ENCODE measurements at regions not wholly inside any gene's neighbourhood (a gene's known extent, or its start where the extent isn't known, plus 50 kb on each side); places are given as distances from the start of the nearest gene placed in this dataset.
"Not testable (repeated sequence)": the region's sequence is repeated elsewhere in the genome, so short reads cannot be mapped to it uniquely, and the experiment has no call there.

DNA sequence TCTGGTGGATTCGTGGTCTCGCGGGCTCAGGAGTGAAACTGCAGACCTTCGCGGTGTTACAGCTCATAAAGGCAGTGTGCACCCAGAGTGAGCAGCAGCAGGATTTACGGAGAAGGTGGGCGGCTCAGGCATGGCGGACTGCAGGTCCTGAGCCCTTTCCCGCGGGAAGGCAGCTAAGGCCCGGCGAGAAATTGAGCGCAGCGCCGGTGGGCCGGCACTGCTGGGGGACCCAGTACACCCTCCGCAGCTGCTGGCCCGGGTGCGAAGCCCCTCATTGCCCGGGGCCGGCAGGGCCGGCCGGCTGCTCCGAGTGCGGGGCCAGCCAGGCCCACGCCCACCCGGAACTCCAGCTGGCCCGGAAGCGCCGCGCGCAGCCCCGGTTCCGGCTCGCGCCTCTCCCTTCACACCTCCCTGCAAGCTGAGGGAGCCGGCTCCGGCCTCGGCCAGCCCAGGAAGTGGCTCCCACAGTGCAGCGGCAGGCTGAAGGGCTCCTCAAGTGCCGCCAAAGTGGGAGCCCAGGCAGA, 1456.2 kb upstream of the GBE1 start:
- H3K27me3 ChIP-seq (ENCODE audit: control insufficient read depth, insufficient read depth, low read length); H3K27ac ChIP-seq (ENCODE audit: low read length); H3K9me3 ChIP-seq (ENCODE audit: control insufficient read depth, low read depth, low read length); DNase-seq; H3K4me1 ChIP-seq (ENCODE audit: control insufficient read depth, insufficient read depth, low read length); H3K36me3 ChIP-seq (ENCODE audit: control insufficient read depth, insufficient read depth, low read length); H3K4me3 ChIP-seq (ENCODE audit: low read length): not testable (repeated sequence)
- no CpG with 5 or more reads among the region's 41 CpGs for WGBS (ENCODE audit: insufficient coverage, low lambda C conversion rate)

DNA sequence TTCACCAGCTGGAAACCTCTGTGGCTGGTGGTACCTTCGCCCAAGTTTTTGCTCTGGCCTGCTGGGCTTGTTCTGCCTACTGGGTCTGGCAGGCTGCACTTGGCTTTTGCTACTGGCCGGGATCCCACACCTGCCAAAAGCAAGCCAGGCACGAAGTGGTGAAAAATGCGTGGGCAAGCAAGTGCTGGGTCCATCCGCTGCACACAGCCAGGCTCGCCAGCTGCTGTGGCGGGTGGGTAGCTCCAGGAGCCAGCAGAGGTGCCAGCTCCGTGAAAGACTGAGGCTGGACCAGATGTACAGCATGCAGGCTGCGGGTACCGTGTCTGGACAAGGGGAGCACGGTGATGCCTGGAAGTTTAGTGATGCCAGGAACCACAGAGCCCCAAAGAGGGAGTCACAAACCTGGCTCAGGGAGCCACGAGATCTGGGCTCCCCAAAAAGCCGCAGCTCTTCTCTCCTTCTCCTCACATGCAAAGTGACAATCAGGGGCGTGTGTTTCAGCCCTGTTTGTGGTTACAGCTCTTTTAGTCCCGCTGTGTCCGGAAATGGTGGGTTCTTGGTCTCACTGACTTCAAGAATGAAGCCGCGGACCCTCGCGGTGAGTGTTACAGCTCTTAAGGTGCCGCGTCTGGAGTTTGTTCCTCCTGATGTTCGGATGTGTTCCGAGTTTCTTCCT, 1455.6 kb upstream of the GBE1 start:
- H3K4me3 ChIP-seq (ENCODE audit: low read length), result no peak overlapping the region
- no peaks in the 10 kb centered on the region for H3K9me3 ChIP-seq (ENCODE audit: control insufficient read depth, low read depth, low read length)
- no peak overlapping the region for H3K27ac ChIP-seq (ENCODE audit: low read length)
- WGBS (ENCODE audit: insufficient coverage, low lambda C conversion rate), result no CpG with 5 or more reads among the region's 24 CpGs
- H3K36me3 ChIP-seq (ENCODE audit: control insufficient read depth, insufficient read depth, low read length), result no peaks in the 10 kb centered on the region
- no peaks in the 10 kb centered on the region for H3K27me3 ChIP-seq (ENCODE audit: control insufficient read depth, insufficient read depth, low read length)
- H3K4me1 ChIP-seq (ENCODE audit: control insufficient read depth, insufficient read depth, low read length), result no peaks in the 10 kb centered on the region
- DNase-seq, result no peak

DNA sequence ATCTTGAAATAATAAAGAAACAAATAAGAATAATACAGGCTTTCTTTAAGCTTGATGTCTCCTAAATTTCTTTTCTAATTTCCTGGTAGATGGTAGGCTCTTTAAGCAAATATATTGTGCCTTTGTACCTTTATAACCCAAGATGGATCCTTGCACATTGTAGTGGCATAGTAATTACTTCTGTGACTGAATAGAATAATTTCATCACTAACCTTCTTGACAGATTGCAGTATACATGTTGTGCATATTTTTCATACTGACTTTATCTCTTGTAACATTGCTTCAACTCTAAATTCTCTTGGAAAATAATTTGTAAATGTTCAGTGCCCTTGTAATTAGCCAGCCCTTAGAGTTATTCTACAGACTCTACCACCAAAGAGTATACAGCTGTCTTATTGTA, 1433.8 kb upstream of the GBE1 start:
- H3K9me3 ChIP-seq (ENCODE audit: control insufficient read depth, low read depth, low read length), result no peaks in the 10 kb centered on the region
- H3K27me3 ChIP-seq (ENCODE audit: control insufficient read depth, insufficient read depth, low read length), result no peaks in the 10 kb centered on the region
- no peak for DNase-seq
- no peaks in the 10 kb centered on the region for H3K36me3 ChIP-seq (ENCODE audit: control insufficient read depth, insufficient read depth, low read length)
- no peaks in the 10 kb centered on the region for H3K4me1 ChIP-seq (ENCODE audit: control insufficient read depth, insufficient read depth, low read length)
- no peak overlapping the region for H3K4me3 ChIP-seq (ENCODE audit: low read length)
- H3K27ac ChIP-seq (ENCODE audit: low read length), result no peak overlapping the region

DNA sequence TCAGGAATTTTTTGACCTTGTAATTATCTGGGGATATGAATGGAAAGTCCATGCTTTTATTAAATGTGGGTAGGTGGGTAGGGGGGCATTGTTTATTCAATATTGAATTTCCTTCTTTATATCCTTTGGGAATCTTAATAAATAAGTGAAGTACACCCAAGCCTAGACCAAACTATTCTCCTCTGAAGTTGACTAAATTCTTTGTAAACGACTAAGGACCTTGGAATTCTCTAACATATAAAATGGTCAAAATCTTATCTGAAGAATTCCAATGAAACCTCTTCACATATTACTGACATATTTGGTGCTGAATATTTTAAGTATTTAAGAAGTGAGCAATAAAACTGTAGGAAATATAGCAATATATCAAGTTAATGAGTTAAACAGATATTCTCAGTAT, 1432.1 kb upstream of the GBE1 start:
- WGBS (ENCODE audit: insufficient coverage, low lambda C conversion rate), result 100% methylated on average over 1 of the region's 1 CpG
- no peaks in the 10 kb centered on the region for H3K4me1 ChIP-seq (ENCODE audit: control insufficient read depth, insufficient read depth, low read length)
- no peak overlapping the region for H3K4me3 ChIP-seq (ENCODE audit: low read length)
- H3K27me3 ChIP-seq (ENCODE audit: control insufficient read depth, insufficient read depth, low read length), result no peaks in the 10 kb centered on the region
- no peak overlapping the region for H3K27ac ChIP-seq (ENCODE audit: low read length)
- no peaks in the 10 kb centered on the region for H3K36me3 ChIP-seq (ENCODE audit: control insufficient read depth, insufficient read depth, low read length)
- H3K9me3 ChIP-seq (ENCODE audit: control insufficient read depth, low read depth, low read length), result no peaks in the 10 kb centered on the region
- DNase-seq, result no peak

DNA sequence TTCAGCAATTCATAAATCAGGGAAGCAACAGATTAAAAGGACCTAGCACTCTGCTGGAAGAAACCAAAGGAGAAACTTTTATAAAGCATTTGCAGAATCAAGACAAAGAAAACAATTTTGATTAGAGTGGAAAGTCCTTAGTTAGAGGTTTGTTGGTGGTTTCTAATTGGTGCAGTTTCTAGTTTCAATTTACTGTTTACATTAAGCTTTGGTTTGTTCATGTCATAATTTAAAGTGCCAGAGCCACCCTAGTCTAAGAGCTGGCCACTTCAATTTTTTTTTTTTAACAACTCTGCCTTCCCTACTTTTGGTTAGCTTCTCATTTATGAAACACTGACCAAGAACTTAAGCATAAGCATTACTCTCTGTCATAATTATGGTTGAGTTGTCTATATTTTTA, 1428.2 kb upstream of the GBE1 start:
- H3K4me3 ChIP-seq (ENCODE audit: low read length), result no peak overlapping the region
- H3K9me3 ChIP-seq (ENCODE audit: control insufficient read depth, low read depth, low read length), result no peaks in the 10 kb centered on the region
- no peaks in the 10 kb centered on the region for H3K4me1 ChIP-seq (ENCODE audit: control insufficient read depth, insufficient read depth, low read length)
- H3K27ac ChIP-seq (ENCODE audit: low read length), result no peak overlapping the region
- no peaks in the 10 kb centered on the region for H3K36me3 ChIP-seq (ENCODE audit: control insufficient read depth, insufficient read depth, low read length)
- no peaks in the 10 kb centered on the region for H3K27me3 ChIP-seq (ENCODE audit: control insufficient read depth, insufficient read depth, low read length)
- DNase-seq, result no peak

DNA sequence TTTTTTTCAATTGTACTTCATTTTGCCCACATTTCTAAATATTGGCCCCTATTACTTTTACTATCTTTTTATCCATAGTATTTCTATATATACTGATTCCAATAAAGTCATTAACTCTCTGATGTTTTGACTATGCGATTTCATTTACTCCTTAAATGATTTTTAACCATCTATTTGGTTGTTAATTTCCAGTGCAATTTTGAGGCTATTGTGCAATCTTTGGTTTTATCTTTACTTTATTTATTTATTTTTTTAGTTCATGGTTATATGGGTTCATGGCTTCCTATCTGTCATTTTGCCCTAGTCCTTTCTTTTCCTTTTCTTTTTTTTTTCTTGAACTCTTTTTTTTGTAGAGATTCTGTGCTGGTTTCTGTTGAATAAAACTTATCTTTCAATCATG, 1408.0 kb upstream of the GBE1 start:
- no peak for DNase-seq
- no peak overlapping the region for H3K27ac ChIP-seq (ENCODE audit: low read length)
- no peaks in the 10 kb centered on the region for H3K4me1 ChIP-seq (ENCODE audit: control insufficient read depth, insufficient read depth, low read length)
- no peaks in the 10 kb centered on the region for H3K27me3 ChIP-seq (ENCODE audit: control insufficient read depth, insufficient read depth, low read length)
- H3K9me3 ChIP-seq (ENCODE audit: control insufficient read depth, low read depth, low read length), result no peaks in the 10 kb centered on the region
- H3K4me3 ChIP-seq (ENCODE audit: low read length), result no peak overlapping the region
- WGBS (ENCODE audit: insufficient coverage, low lambda C conversion rate), result 90% methylated on average over 1 of the region's 1 CpG
- no peaks in the 10 kb centered on the region for H3K36me3 ChIP-seq (ENCODE audit: control insufficient read depth, insufficient read depth, low read length)

DNA sequence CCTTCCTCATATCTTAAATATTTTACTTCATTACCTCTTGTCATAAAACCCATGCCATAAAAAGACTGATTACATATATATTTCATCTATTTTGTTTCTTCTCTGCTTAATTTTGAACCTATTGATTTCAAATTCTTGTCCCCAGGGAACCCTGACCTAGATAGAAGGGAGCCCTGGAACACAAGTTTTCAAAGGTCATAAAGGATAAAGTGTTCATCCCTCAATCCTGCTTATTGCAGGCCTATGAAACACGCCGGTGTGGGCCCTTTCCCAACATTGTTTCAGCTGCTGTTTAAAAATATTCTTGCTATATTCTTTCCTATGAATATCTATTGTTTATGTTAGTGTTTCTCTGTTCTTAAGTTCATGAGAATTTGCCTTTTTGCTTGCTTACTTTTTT, 1389.5 kb upstream of the GBE1 start:
- Histone ChIP-seq H3K9me3 (ENCODE audit: control insufficient read depth, low read depth, low read length) (no peaks in the 10 kb centered on the region), H3K27ac (ENCODE audit: low read length) (no peak overlapping the region), H3K4me1 (ENCODE audit: control insufficient read depth, insufficient read depth, low read length) (no peaks in the 10 kb centered on the region), H3K36me3 (ENCODE audit: control insufficient read depth, insufficient read depth, low read length) (no peaks in the 10 kb centered on the region), H3K4me3 (ENCODE audit: low read length) (no peak overlapping the region), H3K27me3 (ENCODE audit: control insufficient read depth, insufficient read depth, low read length) (no peaks in the 10 kb centered on the region)
- no peak for DNase-seq
- no CpG with 5 or more reads among the region's 2 CpGs for WGBS (ENCODE audit: insufficient coverage, low lambda C conversion rate)

DNA sequence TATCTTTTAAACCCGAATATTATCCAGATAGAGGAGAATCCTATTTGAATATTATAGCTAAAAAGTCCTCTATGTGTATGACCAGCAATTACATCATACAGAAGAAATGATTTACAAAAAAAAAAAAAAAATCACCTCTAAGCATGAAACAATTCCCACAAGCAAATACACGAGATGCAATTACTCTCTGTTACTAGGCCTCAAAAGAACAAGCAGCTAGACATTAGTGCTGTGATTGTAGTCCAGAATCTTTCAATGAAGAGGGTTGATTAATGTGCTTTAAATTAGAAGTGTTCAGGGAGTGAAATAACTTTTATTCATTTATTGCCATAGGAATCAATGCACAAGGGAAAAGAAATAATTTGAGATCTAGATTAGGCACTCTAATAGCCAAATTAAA, 1379.5 kb upstream of the GBE1 start:
- no peak for DNase-seq
- Histone ChIP-seq H3K9me3 (ENCODE audit: control insufficient read depth, low read depth, low read length) (no peaks in the 10 kb centered on the region), H3K4me1 (ENCODE audit: control insufficient read depth, insufficient read depth, low read length) (no peaks in the 10 kb centered on the region), H3K27ac (ENCODE audit: low read length) (no peak overlapping the region), H3K36me3 (ENCODE audit: control insufficient read depth, insufficient read depth, low read length) (no peaks in the 10 kb centered on the region), H3K27me3 (ENCODE audit: control insufficient read depth, insufficient read depth, low read length) (no peaks in the 10 kb centered on the region), H3K4me3 (ENCODE audit: low read length) (no peak overlapping the region)
- WGBS (ENCODE audit: insufficient coverage, low lambda C conversion rate), result 83% methylated on average over 1 of the region's 2 CpGs

DNA sequence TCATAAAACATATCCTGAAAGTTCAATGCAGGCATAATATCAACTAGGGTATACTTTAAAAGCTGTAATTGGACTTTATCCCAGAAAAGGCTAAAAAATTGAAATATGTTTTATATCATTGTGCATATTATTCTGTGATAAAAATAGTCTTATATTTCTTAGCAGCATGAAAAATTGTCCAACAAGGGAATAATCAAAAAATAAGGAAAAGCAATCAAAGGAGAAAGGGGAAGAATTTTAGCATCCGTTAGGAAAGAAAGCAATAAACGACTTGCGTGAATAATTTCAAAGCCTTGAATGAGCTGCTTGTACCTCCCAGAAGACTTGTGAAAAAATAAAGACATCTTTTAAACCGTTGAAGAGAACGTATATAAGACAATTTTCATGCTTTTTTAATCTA, 1369.8 kb upstream of the GBE1 start:
- Histone ChIP-seq H3K27me3 (ENCODE audit: control insufficient read depth, insufficient read depth, low read length) (no peaks in the 10 kb centered on the region), H3K4me3 (ENCODE audit: low read length) (no peak overlapping the region), H3K27ac (ENCODE audit: low read length) (no peak overlapping the region), H3K4me1 (ENCODE audit: control insufficient read depth, insufficient read depth, low read length) (no peaks in the 10 kb centered on the region), H3K36me3 (ENCODE audit: control insufficient read depth, insufficient read depth, low read length) (no peaks in the 10 kb centered on the region), H3K9me3 (ENCODE audit: control insufficient read depth, low read depth, low read length) (no peaks in the 10 kb centered on the region)
- 54% methylated on average over 3 of the region's 5 CpGs for WGBS (ENCODE audit: insufficient coverage, low lambda C conversion rate)
- DNase-seq, result no peak

DNA sequence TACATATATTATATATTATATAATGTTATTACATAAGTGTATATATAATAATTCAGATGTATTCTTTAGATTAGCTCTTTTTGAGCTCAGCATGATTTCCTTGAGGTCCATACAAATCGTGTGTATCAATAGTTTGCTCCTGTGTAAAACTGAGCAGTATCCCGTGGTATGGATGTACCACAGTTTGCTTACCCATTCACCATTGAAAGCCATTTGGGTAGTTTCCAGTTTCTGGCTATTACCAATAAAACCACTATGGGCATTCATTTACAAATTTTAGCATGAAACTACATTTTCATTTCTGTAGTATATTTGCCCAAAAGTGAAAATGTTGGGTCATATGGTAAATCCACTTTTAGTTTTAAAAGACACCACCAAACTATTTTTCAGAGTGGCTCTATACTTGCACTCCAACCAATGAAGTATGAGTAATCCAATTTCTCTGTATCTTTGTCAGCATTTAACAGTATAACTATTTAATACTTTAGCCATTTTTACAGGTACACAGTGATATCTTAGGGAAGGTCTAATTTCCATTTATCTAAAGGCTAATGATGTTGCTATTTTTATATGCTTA, 1361.4 kb upstream of the GBE1 start:
- no peaks in the 10 kb centered on the region for H3K4me1 ChIP-seq (ENCODE audit: control insufficient read depth, insufficient read depth, low read length)
- no peak overlapping the region for H3K4me3 ChIP-seq (ENCODE audit: low read length)
- no peaks in the 10 kb centered on the region for H3K9me3 ChIP-seq (ENCODE audit: control insufficient read depth, low read depth, low read length)
- H3K36me3 ChIP-seq (ENCODE audit: control insufficient read depth, insufficient read depth, low read length), result no peaks in the 10 kb centered on the region
- 80% methylated on average over 1 of the region's 2 CpGs for whole genome bisulfite sequencing (ENCODE audit: insufficient coverage, low lambda C conversion rate)
- no peak overlapping the region for H3K27ac ChIP-seq (ENCODE audit: low read length)
- H3K27me3 ChIP-seq (ENCODE audit: control insufficient read depth, insufficient read depth, low read length), result no peaks in the 10 kb centered on the region
- DNase-seq, result no peak

DNA sequence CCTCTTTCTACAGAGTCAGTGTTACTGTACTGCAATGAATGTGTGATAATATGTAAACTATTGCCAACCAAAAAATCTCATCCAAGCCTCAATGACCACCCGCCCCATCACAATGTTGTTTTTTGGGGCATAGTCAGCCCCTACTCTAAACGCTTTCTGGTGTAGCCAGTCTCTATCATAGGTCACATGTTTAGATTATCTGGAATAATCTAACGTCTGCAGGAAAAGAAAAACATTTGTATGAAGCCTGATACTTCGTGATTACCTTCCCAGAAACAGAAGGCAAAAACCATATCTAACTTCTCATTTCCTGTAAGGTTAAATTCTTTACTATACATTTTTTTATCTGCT, 1331.8 kb upstream of the GBE1 start:
- WGBS (ENCODE audit: insufficient coverage, low lambda C conversion rate), result 100% methylated on average over 1 of the region's 4 CpGs
- H3K36me3 ChIP-seq (ENCODE audit: control insufficient read depth, insufficient read depth, low read length), result no peaks in the 10 kb centered on the region
- no peaks in the 10 kb centered on the region for H3K27me3 ChIP-seq (ENCODE audit: control insufficient read depth, insufficient read depth, low read length)
- no peaks in the 10 kb centered on the region for H3K4me1 ChIP-seq (ENCODE audit: control insufficient read depth, insufficient read depth, low read length)
- no peaks in the 10 kb centered on the region for H3K9me3 ChIP-seq (ENCODE audit: control insufficient read depth, low read depth, low read length)
- H3K27ac ChIP-seq (ENCODE audit: low read length), result no peak overlapping the region
- H3K4me3 ChIP-seq (ENCODE audit: low read length), result no peak overlapping the region
- no peak for DNase-seq

Data from large intestine (tissue), 3 donors.